Epithelial cell of esophagus (primary cell): ENCODE measurements at regions not wholly inside any gene's neighbourhood (a gene's known extent, or its start where the extent isn't known, plus 50 kb on each side); places are given as distances from the start of the nearest gene placed in this dataset.

Source experiments
- DNase-seq: peaks from one replicate; pipeline ENCODE4 v3.0.0; 2010; ENCODE audit warnings: low read depth
- H3K4me3 ChIP-seq: 2 replicates; pipeline ENCODE4 v1.5.1; 2011; ENCODE audit warnings: mild to moderate bottlenecking, low read length, control low read depth
- CTCF ChIP-seq: IDR thresholded peaks from 2 replicates; pipeline ENCODE4 v1.5.1; 2011; ENCODE audit warnings: low read depth, mild to moderate bottlenecking, low read length, control low read depth, inconsistent platforms; ENCODE audit not compliant: insufficient read depth; ENCODE audit errors: missing control alignments

GRCh38 chr1:56189454-56189853 lies 389.9 kb downstream of the PLPP3 start:
- H3K4me3 ChIP-seq = no peak overlapping the region
- TF ChIP-seq CTCF = no peak
- no peak for DNase-seq

GRCh38 chr1:56188855-56189254 lies 390.5 kb downstream of the PLPP3 start:
- no peak for TF ChIP-seq CTCF
- no peak overlapping the region for H3K4me3 ChIP-seq
- DNase-seq = no peak

- no peak overlapping the region for H3K4me3 ChIP-seq
- TF ChIP-seq CTCF = no peak
- no peak for DNase-seq
These were observed 391.1 kb downstream of the PLPP3 start for GRCh38 chr1:56188221-56188620.

- H3K4me3 ChIP-seq = no peak overlapping the region
- no peak for TF ChIP-seq CTCF
- no peak for DNase-seq
These were observed 392.0 kb downstream of the PLPP3 start for GRCh38 chr1:56187405-56187804.

- no peak for DNase-seq
- no peak overlapping the region for H3K4me3 ChIP-seq
- TF ChIP-seq CTCF = no peak
These were observed 393.9 kb downstream of the PLPP3 start for GRCh38 chr1:56185493-56185892.

- no peak overlapping the region for H3K4me3 ChIP-seq
- DNase-seq = no peak
- no peak for TF ChIP-seq CTCF
These were observed 396.2 kb downstream of the PLPP3 start for GRCh38 chr1:56183151-56183550.

GRCh38 chr1:56180520-56181190 lies 398.7 kb downstream of the PLPP3 start:
- H3K4me3 ChIP-seq = no peak overlapping the region
- no peak for TF ChIP-seq CTCF
- DNase-seq = no peak
